MCF 10A (cell line): ENCODE measurements at regions not wholly inside any gene's neighbourhood (a gene's known extent, or its start where the extent isn't known, plus 50 kb on each side); places are given as distances from the start of the nearest gene placed in this dataset. TPM values are rescaled to one million over a fixed set of nuclear protein-coding genes. Genes with fewer than 3 reads are reported as not detected.

Source experiments
- BruUV-seq: library from RNA; stranded (reverse); fragments of 400-500 nt; replicated peaks from 2 replicates; lab custom pipeline; 2021; lab: Mats Ljungman, UMichigan
- CTCF ChIA-PET: fragments of 300-600 bp; sonication (Branson Sonifier 250); formaldehyde crosslinking; extraction: SDS; loops from one replicate; lab custom pipeline; 2021; ENCODE audit warnings: antibody characterized with exemption, inconsistent platforms; lab: Yijun Ruan, JAX
- POLR2A ChIA-PET: fragments of 300-600, 350-650 bp; sonication (Branson Sonifier 250); formaldehyde crosslinking; extraction: SDS; loops from one replicate; lab custom pipeline; 2020; ENCODE audit warnings: antibody characterized with exemption, inconsistent platforms; lab: Yijun Ruan, JAX
- DNase-seq: peaks from one replicate; pipeline ENCODE4 v3.0.0-alpha.2; 2018; ENCODE audit not compliant: unreplicated experiment
- H3K27ac Mint-ChIP-seq: one replicate; pipeline ENCODE4 v1.8.0; 2022; ENCODE audit warnings: mild to moderate bottlenecking, low read depth, mixed read lengths; ENCODE audit not compliant: unreplicated experiment
- H3K27me3 Mint-ChIP-seq: one replicate; pipeline ENCODE4 v1.8.0; 2022; ENCODE audit warnings: mixed read lengths; ENCODE audit not compliant: insufficient read depth, unreplicated experiment
- H3K36me3 Mint-ChIP-seq: one replicate; pipeline ENCODE4 v1.8.0; 2022; ENCODE audit warnings: mild to moderate bottlenecking, moderate library complexity, mixed read lengths; ENCODE audit not compliant: insufficient read depth, unreplicated experiment
- H3K4me1 Mint-ChIP-seq: one replicate; pipeline ENCODE4 v1.8.0; 2022; ENCODE audit warnings: mixed read lengths; ENCODE audit not compliant: insufficient read depth, unreplicated experiment
- H3K4me3 Mint-ChIP-seq: one replicate; pipeline ENCODE4 v1.8.0; 2022; ENCODE audit warnings: mild to moderate bottlenecking, moderate library complexity, mixed read lengths; ENCODE audit not compliant: unreplicated experiment
- H3K9me3 Mint-ChIP-seq: one replicate; pipeline ENCODE4 v1.8.0; 2022; ENCODE audit warnings: mixed read lengths; ENCODE audit not compliant: unreplicated experiment
- CTCF ChIP-seq: fragments of 200-600 bp; IDR thresholded peaks from one replicate; pipeline ENCODE4 v1.8.0; 2022; ENCODE audit warnings: antibody characterized with exemption, mild to moderate bottlenecking; ENCODE audit not compliant: unreplicated experiment
- intact Hi-C: fragments of 100-400 bp; cut with micrococcal nuclease; formaldehyde crosslinking; loops from 2 replicates; pipeline ENCODE4 v1.14.1; 2022
- microRNA-seq: library from miRNA; unstranded; fragments of <30 nt; microRNA quantifications from one replicate; pipeline ENCODE4 v1.2.0, GENCODE V29; 2022

- ChIA-PET POLR2A (no interaction called here), CTCF (interaction anchor here (1.1 kb wide), 1 partner anchor 11 kb away, joined by 3 read pairs; no protein-coding TSS in a partner anchor)
- no peak overlapping the region for H3K4me3 Mint-ChIP-seq
- intact Hi-C loops = no loop called here
- no peaks in the 10 kb centered on the region for H3K27me3 Mint-ChIP-seq
- no peak for DNase-seq
- no peaks in the 10 kb centered on the region for H3K36me3 Mint-ChIP-seq
- BruUV-seq = no TSS peak
- no peak overlapping the region for H3K27ac Mint-ChIP-seq
- no peak for TF ChIP-seq CTCF
- peaks cover 8% of the 10 kb centered on the region for H3K4me1 Mint-ChIP-seq
- no peaks in the 10 kb centered on the region for H3K9me3 Mint-ChIP-seq
These were observed 105.6 kb downstream of the LLPH start for GRCh38 chr12:66024949-66025348.

GRCh38 chr12:66020481-66020880 is 110.1 kb downstream of the LLPH start:
- DNase-seq = no peak
- TF ChIP-seq CTCF = no peak
- no peaks in the 10 kb centered on the region for H3K36me3 Mint-ChIP-seq
- H3K4me3 Mint-ChIP-seq = no peak overlapping the region
- H3K9me3 Mint-ChIP-seq = no peaks in the 10 kb centered on the region
- ChIA-PET CTCF (interaction anchor here (0.9 kb wide), 1 partner anchor 82 kb away, joined by 4 read pairs; no protein-coding TSS in a partner anchor), POLR2A (no interaction called here)
- H3K27ac Mint-ChIP-seq = no peak overlapping the region
- intact Hi-C loops = no loop called here
- H3K4me1 Mint-ChIP-seq = peaks cover 9% of the 10 kb centered on the region
- no TSS peak for BruUV-seq
- no peaks in the 10 kb centered on the region for H3K27me3 Mint-ChIP-seq

- Mint-ChIP-seq H3K4me3 (no peak overlapping the region), H3K27ac (no peak overlapping the region), H3K9me3 (no peaks in the 10 kb centered on the region), H3K36me3 (no peaks in the 10 kb centered on the region), H3K27me3 (no peaks in the 10 kb centered on the region), H3K4me1 (peaks cover 22% of the 10 kb centered on the region)
- TF ChIP-seq CTCF = no peak
- intact Hi-C loops = no loop called here
- ChIA-PET CTCF (interaction anchor here (0.6 kb wide), 1 partner anchor 278 kb away, joined by 3 read pairs; no protein-coding TSS in a partner anchor), POLR2A (no interaction called here)
- BruUV-seq = no TSS peak
- no peak for DNase-seq
These were observed 112.8 kb downstream of the LLPH start for GRCh38 chr12:66017736-66018135.

Small RNA genes in the stretch of these regions (microRNA-seq; reads per million reads assigned to microRNA genes)
- not detected for gene MIR6074
